Panc1 (cell line): ENCODE measurements at regions not wholly inside any gene's neighbourhood (a gene's known extent, or its start where the extent isn't known, plus 50 kb on each side); places are given as distances from the start of the nearest gene placed in this dataset.

Source experiments
- ATAC-seq: fragments of 200-7000 bp; cut with Tn5 transposase; 2 replicates; pipeline ENCODE4 v1.9.1; 2020; ENCODE audit warnings: mild to moderate bottlenecking, moderate library complexity
- BruUV-seq: library from RNA; stranded (reverse); fragments of 400-500 nt; replicated peaks from 2 replicates; lab custom pipeline; 2021; lab: Mats Ljungman, UMichigan
- CTCF ChIA-PET: fragments of 300-600 bp; sonication (Branson Sonifier 250); formaldehyde crosslinking; loops from one replicate; lab custom pipeline; 2022; ENCODE audit warnings: antibody characterized with exemption; lab: Charles Lee
- POLR2A ChIA-PET: fragments of 300-600 bp; sonication (Branson Sonifier 250); formaldehyde crosslinking; loops from one replicate; lab custom pipeline; 2022; ENCODE audit warnings: antibody characterized with exemption; lab: Charles Lee
- DNase-seq: peaks from one replicate; pipeline ENCODE4 v3.0.0-alpha.2; 2010; ENCODE audit warnings: low read depth, low spot score
- H3K27ac ChIP-seq: 2 replicates; pipeline ENCODE4 v1.5.1; 2011; ENCODE audit warnings: mild to moderate bottlenecking, low read length, inconsistent platforms
- H3K27me3 ChIP-seq: fragments of 200-500 bp; sonication (Bioruptor generic); 2 replicates; pipeline ENCODE4 v1.6.0; 2014; ENCODE audit warnings: low read length, inconsistent platforms; ENCODE audit not compliant: control insufficient read depth, insufficient read depth
- H3K36me3 ChIP-seq: fragments of 200-500 bp; sonication (Bioruptor generic); 2 replicates; pipeline ENCODE4 v1.5.1; 2014; ENCODE audit warnings: inconsistent platforms, mild to moderate bottlenecking, low read length, moderate library complexity; ENCODE audit not compliant: control insufficient read depth, insufficient read depth
- H3K4me1 ChIP-seq: 2 replicates; pipeline ENCODE4 v1.5.1; 2011; ENCODE audit warnings: inconsistent platforms, mild to moderate bottlenecking, low read length, moderate library complexity; ENCODE audit not compliant: control insufficient read depth, insufficient read depth
- H3K4me3 ChIP-seq, 2 experiments: 2 replicates each; pipeline ENCODE4 v1.5.1; 2011 to 2012; ENCODE audit warnings: low read depth in 2 of 2, low read length in 2 of 2, mild to moderate bottlenecking in 2 of 2, inconsistent platforms in 1 of 2, moderate library complexity in 1 of 2
- H3K9me3 ChIP-seq: fragments of 200-500 bp; sonication (Bioruptor generic); 2 replicates; pipeline ENCODE4 v1.5.1; 2014; ENCODE audit warnings: low read depth, mild to moderate bottlenecking, inconsistent platforms, low read length, moderate library complexity; ENCODE audit not compliant: control insufficient read depth, insufficient read depth
- CTCF ChIP-seq: fragments of 450-650 bp; IDR thresholded peaks from 2 replicates; pipeline ENCODE4 v1.5.1; 2017; ENCODE audit warnings: mild to moderate bottlenecking
- POLR2AphosphoS5 ChIP-seq: IDR thresholded peaks from 2 replicates; pipeline ENCODE4 v1.6.1; 2012; ENCODE audit warnings: mild to moderate bottlenecking, low read depth, low read length, moderate library complexity
- SIN3A ChIP-seq: IDR thresholded peaks from 2 replicates; pipeline ENCODE4 v1.6.1; 2012; ENCODE audit warnings: low read depth, mild to moderate bottlenecking, low read length, moderate library complexity, borderline replicate concordance; ENCODE audit not compliant: insufficient read depth
- TCF7L2 ChIP-seq: IDR thresholded peaks from 2 replicates; pipeline ENCODE4 v1.6.1; 2011; ENCODE audit warnings: mild to moderate bottlenecking, low read depth, low read length, inconsistent platforms
- in situ Hi-C: cut with HindIII; loops from 2 replicates; pipeline ENCODE4 v1.10.0; 2016; ENCODE audit warnings: low sequenced_read_pairs, low pct_unique_long_range_greater_than_20kb
- intact Hi-C: fragments of 100-400 bp; cut with micrococcal nuclease; formaldehyde crosslinking; loops from one replicate; pipeline ENCODE4 v1.10.0; 2022; ENCODE audit not compliant: unreplicated experiment
- TF ChIP-seq, protein P1 (sequence below), 2 experiments: IDR thresholded peaks; 2 replicates each; pipeline ENCODE4 v1.6.1; 2011 to 2012; ENCODE audit warnings: low read depth in 2 of 2, control low read depth in 1 of 2, low read length in 1 of 2, mild to moderate bottlenecking in 1 of 2, moderate library complexity in 1 of 2; ENCODE audit not compliant: insufficient read depth in 1 of 2

DNA sequence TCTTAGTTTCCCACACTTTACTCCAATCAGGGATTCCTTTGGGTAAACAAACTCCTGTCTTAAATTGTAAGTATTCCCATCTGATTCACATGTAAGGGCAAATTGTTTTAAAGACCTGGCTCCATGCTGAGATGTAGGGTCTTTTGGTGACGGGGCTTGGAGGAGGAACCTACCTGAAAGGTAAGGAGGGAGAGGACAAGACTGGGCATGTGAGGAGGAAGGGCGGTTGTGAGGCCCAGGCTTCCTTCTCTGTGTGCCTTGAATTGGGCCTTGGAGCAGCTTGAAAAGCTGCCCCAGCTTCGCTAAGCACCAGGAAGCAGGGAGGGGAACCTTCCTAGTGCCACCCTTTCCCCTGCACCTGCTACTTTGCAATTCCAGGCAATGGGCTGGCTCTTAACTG is 86.8 kb downstream of the C9orf152 start:
- H3K36me3 ChIP-seq = no peaks in the 10 kb centered on the region
- no peaks in the 10 kb centered on the region for H3K27me3 ChIP-seq
- no TSS peak for BruUV-seq
- no peak overlapping the region for H3K4me3 ChIP-seq
- no peaks in the 10 kb centered on the region for H3K4me1 ChIP-seq
- H3K27ac ChIP-seq = no peak overlapping the region
- TF ChIP-seq POLR2AphosphoS5 (no peak), SIN3A (no peak), TCF7L2 (no peak), CTCF (no peak)
- TF ChIP-seq, protein P1, sequence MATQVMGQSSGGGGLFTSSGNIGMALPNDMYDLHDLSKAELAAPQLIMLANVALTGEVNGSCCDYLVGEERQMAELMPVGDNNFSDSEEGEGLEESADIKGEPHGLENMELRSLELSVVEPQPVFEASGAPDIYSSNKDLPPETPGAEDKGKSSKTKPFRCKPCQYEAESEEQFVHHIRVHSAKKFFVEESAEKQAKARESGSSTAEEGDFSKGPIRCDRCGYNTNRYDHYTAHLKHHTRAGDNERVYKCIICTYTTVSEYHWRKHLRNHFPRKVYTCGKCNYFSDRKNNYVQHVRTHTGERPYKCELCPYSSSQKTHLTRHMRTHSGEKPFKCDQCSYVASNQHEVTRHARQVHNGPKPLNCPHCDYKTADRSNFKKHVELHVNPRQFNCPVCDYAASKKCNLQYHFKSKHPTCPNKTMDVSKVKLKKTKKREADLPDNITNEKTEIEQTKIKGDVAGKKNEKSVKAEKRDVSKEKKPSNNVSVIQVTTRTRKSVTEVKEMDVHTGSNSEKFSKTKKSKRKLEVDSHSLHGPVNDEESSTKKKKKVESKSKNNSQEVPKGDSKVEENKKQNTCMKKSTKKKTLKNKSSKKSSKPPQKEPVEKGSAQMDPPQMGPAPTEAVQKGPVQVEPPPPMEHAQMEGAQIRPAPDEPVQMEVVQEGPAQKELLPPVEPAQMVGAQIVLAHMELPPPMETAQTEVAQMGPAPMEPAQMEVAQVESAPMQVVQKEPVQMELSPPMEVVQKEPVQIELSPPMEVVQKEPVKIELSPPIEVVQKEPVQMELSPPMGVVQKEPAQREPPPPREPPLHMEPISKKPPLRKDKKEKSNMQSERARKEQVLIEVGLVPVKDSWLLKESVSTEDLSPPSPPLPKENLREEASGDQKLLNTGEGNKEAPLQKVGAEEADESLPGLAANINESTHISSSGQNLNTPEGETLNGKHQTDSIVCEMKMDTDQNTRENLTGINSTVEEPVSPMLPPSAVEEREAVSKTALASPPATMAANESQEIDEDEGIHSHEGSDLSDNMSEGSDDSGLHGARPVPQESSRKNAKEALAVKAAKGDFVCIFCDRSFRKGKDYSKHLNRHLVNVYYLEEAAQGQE (IDR thresholded peaks at IDR 0.05; ENCODE audit: insufficient read depth in 1 of 2, low read depth in 2 of 2, low read length in 1 of 2) = no peak
- in situ Hi-C loops = no loop called here
- ChIA-PET POLR2A (no interaction called here), CTCF (no interaction called here)
- DNase-seq = no peak
- ATAC-seq = no peak
- no peaks in the 10 kb centered on the region for H3K9me3 ChIP-seq
- intact Hi-C loops = no loop called here

DNA sequence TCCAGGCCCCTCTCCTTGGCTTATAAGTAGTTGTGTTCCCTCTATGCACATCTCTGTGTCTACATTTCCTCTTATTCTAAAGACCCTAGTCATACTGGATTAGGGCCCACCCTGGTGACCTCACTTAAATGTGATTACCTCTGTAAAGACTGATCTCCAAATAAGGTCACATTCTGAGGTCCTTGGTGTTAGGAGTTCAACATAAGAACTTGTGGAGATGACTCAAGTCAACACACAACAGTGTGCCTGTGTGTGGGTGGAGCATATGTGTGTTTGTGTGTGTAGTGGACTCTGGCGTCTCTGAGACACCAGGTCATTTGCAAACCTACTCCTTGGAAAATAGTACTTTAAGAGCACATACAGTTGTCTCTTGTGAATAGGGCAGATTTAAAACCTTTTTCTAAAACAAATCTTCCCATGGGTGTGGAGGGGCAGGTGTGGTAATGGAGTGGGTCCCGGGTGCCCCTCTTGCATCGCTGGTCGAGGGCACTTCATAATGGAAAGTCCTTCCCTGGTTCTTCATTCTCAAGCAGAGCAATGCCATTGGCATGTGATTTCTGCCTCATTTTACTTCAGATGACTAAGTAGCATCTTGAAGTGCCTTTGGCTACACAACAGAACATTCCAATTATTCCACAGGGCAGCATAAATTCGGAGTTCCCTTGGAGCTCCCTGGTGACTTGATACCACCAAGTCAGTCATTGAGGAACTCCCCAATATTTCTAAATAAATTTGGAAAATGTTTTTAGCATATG is 84.4 kb downstream of the C9orf152 start:
- Histone ChIP-seq H3K27ac (no peak overlapping the region), H3K36me3 (no peaks in the 10 kb centered on the region), H3K9me3 (no peaks in the 10 kb centered on the region), H3K27me3 (no peaks in the 10 kb centered on the region), H3K4me3 (no peak overlapping the region), H3K4me1 (no peaks in the 10 kb centered on the region; the same call in 1 of the 2 replicates)
- ChIA-PET POLR2A (no interaction called here), CTCF (no interaction called here)
- ATAC-seq = no peak
- BruUV-seq = no TSS peak
- intact Hi-C loops (no loop called here), in situ Hi-C loops (no loop called here)
- no peak for TF ChIP-seq TCF7L2
- TF ChIP-seq CTCF = no peak
- TF ChIP-seq, protein P1 (IDR thresholded peaks at IDR 0.05; ENCODE audit: insufficient read depth in 1 of 2, low read depth in 2 of 2, low read length in 1 of 2) = no peak
- TF ChIP-seq POLR2AphosphoS5 = no peak
- TF ChIP-seq SIN3A = no peak
- DNase-seq = no peak
